AG04450 (cell line): ENCODE measurements at regions not wholly inside any gene's neighbourhood (a gene's known extent, or its start where the extent isn't known, plus 50 kb on each side); places are given as distances from the start of the nearest gene placed in this dataset.

Experiments used
- CTCF ChIA-PET: fragments of 300-600, 350-600 bp; formaldehyde crosslinking; extraction: SDS; loops from one replicate; lab custom pipeline; 2022; ENCODE audit warnings: antibody characterized with exemption, inconsistent platforms; lab: Charles Lee
- POLR2A ChIA-PET: fragments of 350-600 bp; formaldehyde crosslinking; extraction: SDS; loops from one replicate; lab custom pipeline; 2021; ENCODE audit warnings: antibody characterized with exemption, inconsistent platforms; lab: Yijun Ruan, JAX
- DNase-seq: peaks from one replicate; pipeline ENCODE4 v3.0.0-alpha.2; 2011; ENCODE audit warnings: low read depth, low spot score
- H3K27ac ChIP-seq: one replicate; pipeline ENCODE4 v1.5.1; 2012; ENCODE audit warnings: low read depth, low read length, control low read depth
- H3K27me3 ChIP-seq: one replicate; pipeline ENCODE4 v1.6.0; 2012; ENCODE audit warnings: low read length; ENCODE audit not compliant: control insufficient read depth, insufficient read depth
- H3K4me3 ChIP-seq: 2 replicates; pipeline ENCODE4 v1.5.1; 2011; ENCODE audit warnings: mild to moderate bottlenecking, low read depth, low read length, control low read depth
- H3K9me3 ChIP-seq: 2 replicates; pipeline ENCODE4 v1.5.1; 2012; ENCODE audit warnings: low read length; ENCODE audit not compliant: control insufficient read depth, insufficient read depth
- CTCF ChIP-seq: IDR thresholded peaks from 2 replicates; pipeline ENCODE4 v1.5.1; 2011; ENCODE audit warnings: low read depth, low read length, control low read depth, inconsistent platforms

DNA sequence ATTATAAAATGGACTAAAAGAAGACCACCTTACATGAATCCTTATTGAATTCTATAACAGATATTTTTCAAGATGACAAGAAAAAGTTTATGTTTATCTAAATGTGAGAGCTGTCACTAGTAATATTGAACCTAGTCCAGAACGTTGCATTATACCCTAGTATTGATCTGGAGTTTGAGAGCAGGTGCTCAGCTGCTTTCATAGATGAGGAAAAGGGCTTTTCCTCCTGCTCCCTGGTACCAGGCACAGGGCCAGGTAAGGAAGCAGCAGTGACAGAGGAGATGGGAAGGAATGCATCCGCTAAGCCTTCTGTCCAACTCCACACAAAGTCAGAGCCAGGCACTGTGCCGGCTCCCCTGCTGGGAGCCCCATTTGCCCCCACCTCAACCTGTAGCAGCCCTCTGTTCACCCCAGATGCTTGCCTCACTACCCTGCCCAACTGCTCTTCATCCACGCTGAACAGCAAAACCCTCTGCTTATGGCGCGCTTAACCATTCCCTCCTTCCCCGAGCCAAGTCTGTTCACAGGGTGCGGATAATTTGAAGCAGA is 393.1 kb downstream of the FRK start:
- DNase-seq, result no peak
- H3K9me3 ChIP-seq, result no peaks in the 10 kb centered on the region
- H3K4me3 ChIP-seq, result no peak overlapping the region
- no peaks in the 10 kb centered on the region for H3K27me3 ChIP-seq
- ChIA-PET POLR2A (no interaction called here), CTCF (no interaction called here)
- H3K27ac ChIP-seq, result no peak overlapping the region
- TF ChIP-seq CTCF, result no peak

- H3K9me3 ChIP-seq, result no peaks in the 10 kb centered on the region
- no peak for DNase-seq
- CTCF ChIA-PET, result no interaction called here
- POLR2A ChIA-PET, result no interaction called here
- no peak overlapping the region for H3K27ac ChIP-seq
- TF ChIP-seq CTCF, result no peak
- no peak overlapping the region for H3K4me3 ChIP-seq
- H3K27me3 ChIP-seq, result no peaks in the 10 kb centered on the region
Measured at GRCh38 chr6:115666997-115667396, 393.7 kb downstream of the FRK start.

DNA sequence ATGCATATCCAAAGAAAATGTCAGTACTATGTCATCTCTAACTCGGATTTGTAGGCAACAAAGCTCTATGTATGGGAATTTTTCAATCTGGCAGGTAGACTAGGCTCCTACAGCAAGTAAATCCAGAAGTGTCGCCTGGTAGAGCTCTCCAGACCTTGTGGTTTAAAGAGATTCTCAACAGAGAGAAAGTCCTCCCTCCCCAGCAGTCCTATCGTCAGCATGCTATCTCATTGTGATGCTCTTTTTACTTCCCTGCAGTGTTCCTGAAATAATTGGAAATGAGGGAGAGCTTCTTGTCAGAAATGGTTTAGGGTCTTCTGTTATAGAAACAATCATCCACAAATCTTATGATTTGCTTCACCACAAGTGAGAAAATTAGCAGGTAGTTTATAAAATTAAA is 395.4 kb downstream of the FRK start:
- CTCF ChIA-PET, result no interaction called here
- DNase-seq, result no peak
- Histone ChIP-seq H3K9me3 (no peaks in the 10 kb centered on the region), H3K27ac (no peak overlapping the region), H3K4me3 (no peak overlapping the region), H3K27me3 (no peaks in the 10 kb centered on the region)
- no peak for TF ChIP-seq CTCF
- POLR2A ChIA-PET, result no interaction called here

- ChIA-PET POLR2A (no interaction called here), CTCF (no interaction called here)
- H3K4me3 ChIP-seq, result no peak overlapping the region
- no peaks in the 10 kb centered on the region for H3K27me3 ChIP-seq
- no peak for DNase-seq
- no peak overlapping the region for H3K27ac ChIP-seq
- no peaks in the 10 kb centered on the region for H3K9me3 ChIP-seq
- no peak for TF ChIP-seq CTCF
Measured at GRCh38 chr6:115663681-115664080, 397.0 kb downstream of the FRK start.

- TF ChIP-seq CTCF, result peak; percentile 44
- H3K27ac ChIP-seq, result no peak overlapping the region
- ChIA-PET POLR2A (no interaction called here), CTCF (interaction anchor here (0.6 kb wide), 1 partner anchor 899 kb away, joined by 3 read pairs; no protein-coding TSS in a partner anchor)
- no peaks in the 10 kb centered on the region for H3K9me3 ChIP-seq
- DNase-seq, result peak; percentile 10
- H3K27me3 ChIP-seq, result no peaks in the 10 kb centered on the region
- no peak overlapping the region for H3K4me3 ChIP-seq
Measured at GRCh38 chr6:115643762-115644161, 416.9 kb downstream of the FRK start.
